ENCODE measurements at regions not wholly inside any gene's neighbourhood (a gene's known extent, or its start where the extent isn't known, plus 50 kb on each side); places are given as distances from the start of the nearest gene placed in this dataset.

DNA sequence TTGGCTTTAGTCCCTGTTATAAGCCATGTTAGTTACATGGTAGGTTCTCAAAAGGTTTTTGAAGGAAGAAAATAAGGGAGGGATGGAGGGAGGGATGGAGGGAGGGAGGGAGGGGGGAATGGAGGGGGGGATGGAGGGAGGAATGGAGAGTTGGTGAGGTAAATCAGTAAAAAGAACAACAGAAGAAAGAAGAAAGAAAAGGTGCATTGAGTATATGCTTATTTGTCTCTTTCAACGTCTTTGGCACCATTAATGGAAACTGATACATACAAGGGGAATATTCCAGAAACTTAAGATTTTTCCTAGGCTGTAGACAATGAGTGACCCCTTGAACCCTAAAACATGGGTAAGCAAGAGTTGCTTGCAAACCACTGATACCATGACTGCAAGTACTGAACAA lies 1056.3 kb downstream of the CDH11 start:
- H3K4me3 ChIP-seq (ENCODE audit: low read depth, low read length): no peak overlapping the region
- no peak for TF ChIP-seq CTCF (IDR thresholded peaks at IDR 0.05; ENCODE audit: low read depth, low read length, missing control alignments)
- no peak for DNase-seq (ENCODE audit: low read depth)

- no peak overlapping the region for H3K4me3 ChIP-seq (ENCODE audit: low read depth, low read length)
- no peak for DNase-seq (ENCODE audit: low read depth)
- TF ChIP-seq CTCF (IDR thresholded peaks at IDR 0.05; ENCODE audit: low read depth, low read length, missing control alignments): no peak
Observed at GRCh38 chr16:64061621-64062020, 1060.2 kb downstream of the CDH11 start.

GRCh38 chr16:64060631-64061030 lies 1061.2 kb downstream of the CDH11 start:
- DNase-seq (ENCODE audit: low read depth): no peak
- no peak for TF ChIP-seq CTCF (IDR thresholded peaks at IDR 0.05; ENCODE audit: low read depth, low read length, missing control alignments)
- H3K4me3 ChIP-seq (ENCODE audit: low read depth, low read length): no peak overlapping the region

DNA sequence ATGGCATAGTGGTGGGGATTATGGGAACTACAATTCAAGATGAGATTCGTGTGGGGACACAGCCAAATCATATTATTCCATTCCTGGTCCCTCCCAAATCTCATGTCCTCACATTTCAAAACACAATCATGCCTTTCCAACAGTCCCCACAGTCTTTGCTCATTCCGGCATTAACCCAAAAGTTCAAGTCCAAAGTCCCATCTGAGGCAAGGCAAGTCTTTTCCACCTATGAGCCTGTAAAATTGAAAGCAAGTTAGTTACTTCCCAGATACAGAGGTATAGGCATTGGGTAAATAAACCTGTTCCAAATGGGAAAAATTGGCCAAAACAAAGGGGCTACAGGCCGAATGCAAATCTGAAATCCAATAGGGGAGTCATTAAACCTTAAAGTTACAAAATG lies 1063.2 kb downstream of the CDH11 start:
- no peak for DNase-seq (ENCODE audit: low read depth)
- H3K4me3 ChIP-seq (ENCODE audit: low read depth, low read length): no peak overlapping the region
- TF ChIP-seq CTCF (IDR thresholded peaks at IDR 0.05; ENCODE audit: low read depth, low read length, missing control alignments): no peak

DNA sequence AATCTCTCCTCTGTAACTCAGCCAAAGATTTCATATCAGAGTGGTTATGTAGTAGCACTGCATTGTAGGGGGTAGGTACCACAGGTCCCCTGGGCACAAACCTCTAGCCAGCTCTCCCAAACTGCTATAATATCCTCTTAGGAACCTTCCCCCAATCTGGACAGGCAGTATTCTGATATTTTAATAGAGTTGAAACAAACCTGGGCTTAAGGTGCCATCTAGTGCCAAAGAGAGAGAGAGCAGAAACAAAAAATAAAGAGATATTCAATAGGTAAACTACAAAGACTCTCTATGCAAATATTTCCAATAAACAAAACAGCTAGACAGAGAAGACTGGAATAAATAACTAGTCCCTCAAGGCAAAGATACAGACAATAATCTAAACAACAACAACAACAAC lies 1070.0 kb downstream of the CDH11 start:
- TF ChIP-seq CTCF (IDR thresholded peaks at IDR 0.05; ENCODE audit: low read depth, low read length, missing control alignments): no peak
- H3K4me3 ChIP-seq (ENCODE audit: low read depth, low read length): no peak overlapping the region
- DNase-seq (ENCODE audit: low read depth): no peak

GRCh38 chr16:64047878-64048277 lies 1074.0 kb downstream of the CDH11 start:
- TF ChIP-seq CTCF (IDR thresholded peaks at IDR 0.05; ENCODE audit: low read depth, low read length, missing control alignments): no peak
- no peak overlapping the region for H3K4me3 ChIP-seq (ENCODE audit: low read depth, low read length)
- DNase-seq (ENCODE audit: low read depth): no peak

- H3K4me3 ChIP-seq (ENCODE audit: low read depth, low read length): no peak overlapping the region
- TF ChIP-seq CTCF (IDR thresholded peaks at IDR 0.05; ENCODE audit: low read depth, low read length, missing control alignments): no peak
- DNase-seq (ENCODE audit: low read depth): no peak
Observed at GRCh38 chr16:64047207-64047606, 1074.7 kb downstream of the CDH11 start.

All from GM12864 (cell line).